ENCODE measurements at regions not wholly inside any gene's neighbourhood (a gene's known extent, or its start where the extent isn't known, plus 50 kb on each side); places are given as distances from the start of the nearest gene placed in this dataset.

- no peak for DNase-seq (ENCODE audit: low read depth)
Observed at GRCh38 chr22:22418163-22418549, 90.4 kb downstream of the ZNF280B start.

- no peak for DNase-seq (ENCODE audit: low read depth)
Observed at GRCh38 chr22:22418957-22419356, 89.6 kb downstream of the ZNF280B start.

GRCh38 chr22:22420580-22420979 lies 88.0 kb downstream of the ZNF280B start:
- DNase-seq (ENCODE audit: low read depth) = no peak

- DNase-seq (ENCODE audit: low read depth) = no peak
Observed at GRCh38 chr22:22421392-22421791, 87.2 kb downstream of the ZNF280B start.

GRCh38 chr22:22422629-22423112 lies 85.9 kb downstream of the ZNF280B start:
- DNase-seq (ENCODE audit: low read depth) = peak; percentile 4

GRCh38 chr22:22423681-22424080 lies 84.9 kb downstream of the ZNF280B start:
- DNase-seq (ENCODE audit: low read depth) = no peak

GRCh38 chr22:22424210-22424800 lies 84.2 kb downstream of the ZNF280B start:
- DNase-seq (ENCODE audit: low read depth) = no peak

GRCh38 chr22:22424956-22425355 lies 83.6 kb downstream of the ZNF280B start:
- DNase-seq (ENCODE audit: low read depth) = no peak

GRCh38 chr22:22425356-22425755 lies 83.2 kb downstream of the ZNF280B start:
- DNase-seq (ENCODE audit: low read depth) = no peak

GRCh38 chr22:22425783-22426624 lies 82.5 kb downstream of the ZNF280B start:
- DNase-seq (ENCODE audit: low read depth) = no peak

- DNase-seq (ENCODE audit: low read depth) = no peak
Observed at GRCh38 chr22:22427542-22428065, 80.9 kb downstream of the ZNF280B start.

GRCh38 chr22:22428222-22429098 lies 80.1 kb downstream of the ZNF280B start:
- DNase-seq (ENCODE audit: low read depth) = no peak

- DNase-seq (ENCODE audit: low read depth) = no peak
Observed at GRCh38 chr22:22429369-22430108, 79.0 kb downstream of the ZNF280B start.

- DNase-seq (ENCODE audit: low read depth) = no peak
Observed at GRCh38 chr22:22430111-22430820, 78.3 kb downstream of the ZNF280B start.

GRCh38 chr22:22431271-22432220 lies 77.0 kb downstream of the ZNF280B start:
- DNase-seq (ENCODE audit: low read depth) = peak; percentile 26

GRCh38 chr22:22432479-22432878 lies 76.1 kb downstream of the ZNF280B start:
- no peak for DNase-seq (ENCODE audit: low read depth)

GRCh38 chr22:22432937-22433336 lies 75.6 kb downstream of the ZNF280B start:
- DNase-seq (ENCODE audit: low read depth) = no peak

- no peak for DNase-seq (ENCODE audit: low read depth)
Observed at GRCh38 chr22:22433770-22434169, 74.8 kb downstream of the ZNF280B start.

Data from HT1080 (cell line).